ENCODE measurements at regions not wholly inside any gene's neighbourhood (a gene's known extent, or its start where the extent isn't known, plus 50 kb on each side); places are given as distances from the start of the nearest gene placed in this dataset.
A peak's percentile ranks its signal among the peaks of the same experiment; 100 is the strongest.

DNA sequence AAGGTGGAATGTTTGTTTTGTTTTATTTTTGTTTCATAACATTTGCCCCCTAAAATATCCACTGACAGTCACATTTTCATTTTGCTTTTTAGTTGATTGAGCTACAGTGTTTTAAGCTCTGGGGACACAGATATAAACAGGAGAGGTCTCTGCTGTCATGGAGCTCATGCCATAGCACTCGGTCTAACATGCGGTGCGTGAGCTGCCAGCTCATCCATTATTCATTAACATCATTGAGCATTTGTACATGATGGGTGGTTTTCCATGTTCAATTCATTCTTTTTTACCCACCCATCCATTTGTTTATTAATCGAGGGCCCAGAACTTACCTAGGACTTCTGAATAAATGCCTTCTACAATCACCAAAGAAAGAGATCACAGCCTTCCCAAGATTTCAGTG lies 150.1 kb upstream of the SFRP2 start:
- intact Hi-C loops (cut with DNase I), result no loop called here
- no peak for DNase-seq (ENCODE audit: extremely low spot score)
- no peaks in the 10 kb centered on the region for H3K27me3 ChIP-seq
- 96% methylated on average over 4 of the region's 4 CpGs for WGBS
- no peak for TF ChIP-seq POLR2AphosphoS5 (IDR thresholded peaks at IDR 0.05)
- TF ChIP-seq, protein P1, sequence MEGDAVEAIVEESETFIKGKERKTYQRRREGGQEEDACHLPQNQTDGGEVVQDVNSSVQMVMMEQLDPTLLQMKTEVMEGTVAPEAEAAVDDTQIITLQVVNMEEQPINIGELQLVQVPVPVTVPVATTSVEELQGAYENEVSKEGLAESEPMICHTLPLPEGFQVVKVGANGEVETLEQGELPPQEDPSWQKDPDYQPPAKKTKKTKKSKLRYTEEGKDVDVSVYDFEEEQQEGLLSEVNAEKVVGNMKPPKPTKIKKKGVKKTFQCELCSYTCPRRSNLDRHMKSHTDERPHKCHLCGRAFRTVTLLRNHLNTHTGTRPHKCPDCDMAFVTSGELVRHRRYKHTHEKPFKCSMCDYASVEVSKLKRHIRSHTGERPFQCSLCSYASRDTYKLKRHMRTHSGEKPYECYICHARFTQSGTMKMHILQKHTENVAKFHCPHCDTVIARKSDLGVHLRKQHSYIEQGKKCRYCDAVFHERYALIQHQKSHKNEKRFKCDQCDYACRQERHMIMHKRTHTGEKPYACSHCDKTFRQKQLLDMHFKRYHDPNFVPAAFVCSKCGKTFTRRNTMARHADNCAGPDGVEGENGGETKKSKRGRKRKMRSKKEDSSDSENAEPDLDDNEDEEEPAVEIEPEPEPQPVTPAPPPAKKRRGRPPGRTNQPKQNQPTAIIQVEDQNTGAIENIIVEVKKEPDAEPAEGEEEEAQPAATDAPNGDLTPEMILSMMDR (IDR thresholded peaks at IDR 0.05), result no peak
- no peak for TF ChIP-seq EP300 (IDR thresholded peaks at IDR 0.05)
- TF ChIP-seq POLR2A (IDR thresholded peaks at IDR 0.05; ENCODE audit: low read depth), result no peak
- no peaks in the 10 kb centered on the region for H3K36me3 ChIP-seq
- no peak overlapping the region for H3K27ac ChIP-seq (replicated peaks in 1 of 4)
- H3K9me3 ChIP-seq, result no peaks in the 10 kb centered on the region
- H3K4me1 ChIP-seq, result no peaks in the 10 kb centered on the region
- no peak overlapping the region for H3K4me3 ChIP-seq

DNA sequence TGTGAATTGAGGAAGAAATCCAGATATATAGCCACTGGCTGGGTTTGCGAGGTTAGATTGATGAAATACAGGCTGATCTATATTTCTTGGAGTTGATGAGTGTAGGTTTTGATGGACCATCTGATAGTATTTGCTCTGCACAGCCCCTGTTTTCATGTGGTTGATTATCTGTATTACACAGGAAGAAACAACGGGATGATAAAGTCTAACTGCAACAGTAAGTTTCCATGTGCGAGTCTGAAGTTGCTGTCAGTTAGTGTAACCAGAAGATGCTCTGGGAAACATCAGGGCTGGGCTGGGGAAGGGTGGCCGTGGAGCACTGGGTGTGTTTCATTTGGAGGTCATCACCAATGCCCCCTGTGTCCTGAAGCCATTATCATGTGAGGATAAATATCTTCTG lies 148.4 kb upstream of the SFRP2 start:
- TF ChIP-seq POLR2A (IDR thresholded peaks at IDR 0.05; ENCODE audit: low read depth) (no peak), POLR2AphosphoS5 (IDR thresholded peaks at IDR 0.05) (no peak), EP300 (IDR thresholded peaks at IDR 0.05) (no peak)
- TF ChIP-seq, protein P1 (IDR thresholded peaks at IDR 0.05), result no peak
- intact Hi-C loops (cut with DNase I), result no loop called here

DNA sequence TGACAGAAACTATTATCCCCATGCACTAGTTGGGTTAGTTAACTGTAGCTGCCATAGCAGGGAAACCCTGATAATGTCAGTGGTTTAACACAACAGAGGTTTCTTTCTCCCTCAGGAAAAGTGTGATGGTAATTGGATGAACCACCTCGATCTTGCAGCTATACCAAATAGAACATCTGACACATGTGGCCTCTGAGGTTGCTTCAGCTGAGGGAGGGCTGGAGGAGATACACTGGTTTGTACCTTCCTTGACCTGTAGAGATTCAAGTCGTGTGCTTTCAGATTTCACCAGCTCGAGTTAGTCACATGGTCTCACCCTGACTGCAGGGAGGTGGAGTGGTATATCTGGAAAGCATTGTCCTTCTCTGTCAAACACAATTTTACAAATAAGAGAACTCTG lies 147.2 kb upstream of the SFRP2 start:
- Histone ChIP-seq H3K27ac (replicated peaks in 1 of 4) (no peak overlapping the region), H3K27me3 (no peaks in the 10 kb centered on the region), H3K36me3 (no peaks in the 10 kb centered on the region), H3K4me3 (no peak overlapping the region), H3K4me1 (peaks cover 0 to 12% (median 3%) of the 10 kb centered on the region in 4 donors), H3K9me3 (no peaks in the 10 kb centered on the region)
- WGBS, result 74% methylated on average over 3 of the region's 3 CpGs
- DNase-seq (ENCODE audit: extremely low spot score), result no peak
- TF ChIP-seq POLR2AphosphoS5 (IDR thresholded peaks at IDR 0.05), result no peak
- intact Hi-C loops (cut with DNase I), result no loop called here

More for the DNA sequence above, 148.4 kb upstream of the SFRP2 start:
- no peak for DNase-seq (ENCODE audit: extremely low spot score)
- H3K27ac ChIP-seq (replicated peaks in 1 of 4), result no peak overlapping the region
- H3K9me3 ChIP-seq, result no peaks in the 10 kb centered on the region
- H3K4me1 ChIP-seq, result peaks cover 0 to 6% (median under 1%) of the 10 kb centered on the region in 4 donors
- H3K4me3 ChIP-seq, result no peak overlapping the region
- no peaks in the 10 kb centered on the region for H3K27me3 ChIP-seq
- WGBS, result 69% methylated on average over 4 of the region's 4 CpGs
- no peaks in the 10 kb centered on the region for H3K36me3 ChIP-seq

DNA sequence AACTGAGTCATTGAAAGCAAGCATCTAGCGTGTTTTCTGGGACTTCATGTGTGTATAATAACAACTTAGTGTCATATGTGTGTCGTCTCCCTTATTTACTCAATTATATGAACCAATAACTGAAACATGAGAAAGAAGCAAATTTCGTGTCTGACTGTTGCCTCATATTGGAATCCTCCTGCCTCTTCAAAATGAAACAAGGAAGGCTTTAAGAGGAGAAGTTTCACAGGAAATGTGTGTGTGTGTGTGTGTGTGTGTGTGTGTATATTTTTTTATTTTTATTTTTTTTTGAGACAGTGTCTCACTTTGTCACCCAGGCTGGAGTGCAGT lies 145.8 kb upstream of the SFRP2 start:
- Histone ChIP-seq H3K27me3 (no peaks in the 10 kb centered on the region), H3K4me3 (no peak overlapping the region), H3K9me3 (no peaks in the 10 kb centered on the region), H3K27ac (replicated peaks in 1 of 4) (peak overlapping the region; percentile 42 to 68 (median 66)), H3K36me3 (no peaks in the 10 kb centered on the region), H3K4me1 (peaks cover 0 to 12% (median 3%) of the 10 kb centered on the region in 4 donors)
- 73% methylated on average over 3 of the region's 3 CpGs for WGBS
- intact Hi-C loops (cut with DNase I), result no loop called here
- TF ChIP-seq POLR2AphosphoS5 (IDR thresholded peaks at IDR 0.05), result no peak
- no peak for TF ChIP-seq POLR2A (IDR thresholded peaks at IDR 0.05; ENCODE audit: low read depth)
- TF ChIP-seq, protein P1 (IDR thresholded peaks at IDR 0.05), result no peak
- TF ChIP-seq EP300 (IDR thresholded peaks at IDR 0.05), result no peak
- DNase-seq (ENCODE audit: extremely low spot score), result no peak

DNA sequence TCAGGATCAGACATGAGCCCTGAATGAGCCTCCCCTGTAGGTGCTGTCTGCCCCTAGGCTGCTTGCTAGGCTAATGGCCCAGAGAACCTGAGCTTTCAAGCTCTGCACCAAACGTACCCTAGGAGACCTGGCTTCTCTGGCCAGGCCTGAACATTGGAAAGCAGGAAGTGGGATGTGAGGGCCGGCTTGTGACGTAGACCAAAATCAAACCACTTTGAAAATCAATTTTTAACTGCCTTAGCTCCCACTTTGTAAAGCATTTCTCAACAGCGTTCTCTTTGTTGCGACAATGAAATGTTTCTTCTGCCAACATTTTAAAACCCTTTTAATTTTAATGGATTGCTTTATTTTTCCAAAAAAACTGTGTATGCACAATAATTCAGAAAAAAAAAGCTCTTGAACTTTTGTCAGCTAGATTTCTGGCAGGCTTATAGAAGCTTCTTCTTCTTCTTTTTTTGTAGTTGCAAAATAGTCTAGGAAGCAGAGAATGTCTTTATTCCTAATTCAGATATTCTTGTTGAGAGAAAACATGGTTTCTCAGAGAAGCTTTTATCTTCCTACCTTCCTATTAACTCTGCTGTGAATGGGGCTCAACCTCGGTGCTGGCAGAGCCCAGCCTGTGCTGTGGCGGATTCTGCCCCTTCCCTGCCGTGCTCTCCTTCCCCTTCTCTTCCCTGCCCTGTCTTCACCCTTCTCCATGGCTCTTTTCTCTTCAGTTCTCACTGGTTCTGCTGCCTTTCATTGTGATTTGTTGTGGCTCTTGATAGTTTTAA lies 145.2 kb upstream of the SFRP2 start:
- TF ChIP-seq, protein P1 (IDR thresholded peaks at IDR 0.05), result no peak
- no peak for TF ChIP-seq EP300 (IDR thresholded peaks at IDR 0.05)
- TF ChIP-seq POLR2AphosphoS5 (IDR thresholded peaks at IDR 0.05), result no peak
- no peak for TF ChIP-seq POLR2A (IDR thresholded peaks at IDR 0.05; ENCODE audit: low read depth)
- no peaks in the 10 kb centered on the region for H3K27me3 ChIP-seq
- no peaks in the 10 kb centered on the region for H3K9me3 ChIP-seq
- WGBS, result 52% methylated on average over 8 of the region's 8 CpGs
- no peaks in the 10 kb centered on the region for H3K36me3 ChIP-seq
- no peak for DNase-seq (ENCODE audit: extremely low spot score)
- no peak overlapping the region for H3K4me3 ChIP-seq
- H3K4me1 ChIP-seq, result peaks cover 0 to 12% (median 3%) of the 10 kb centered on the region in 4 donors
- H3K27ac ChIP-seq (replicated peaks in 1 of 4), result peak overlapping the region; percentile 42 to 68 (median 66)
- intact Hi-C loops (cut with DNase I), result no loop called here
